RWPE2 (cell line): ENCODE measurements at regions not wholly inside any gene's neighbourhood (a gene's known extent, or its start where the extent isn't known, plus 50 kb on each side); places are given as distances from the start of the nearest gene placed in this dataset.

Source experiments
- ATAC-seq: fragments of 200-7000 bp; cut with Tn5 transposase; 3 replicates; pipeline ENCODE4 v1.9.1; 2021; ENCODE audit warnings: low read depth
- DNase-seq: peaks from one replicate; pipeline ENCODE4 v3.0.0-alpha.2; 2020; ENCODE audit warnings: low spot score
- H3K27ac ChIP-seq: fragments of 450-650 bp; 2 replicates; pipeline ENCODE4 v1.5.1; 2017; ENCODE audit warnings: mild to moderate bottlenecking; ENCODE audit not compliant: poor library complexity, severe bottlenecking
- H3K27me3 ChIP-seq: fragments of 250-450 bp; sonication (Bioruptor Pico); 2 replicates; pipeline ENCODE4 v1.5.1; 2021; ENCODE audit warnings: mild to moderate bottlenecking, moderate library complexity; ENCODE audit not compliant: insufficient read depth, poor library complexity, severe bottlenecking
- H3K36me3 ChIP-seq: fragments of 250-450 bp; sonication (Bioruptor Pico); 2 replicates; pipeline ENCODE4 v1.5.1; 2020; ENCODE audit warnings: low read depth, mild to moderate bottlenecking, moderate library complexity
- H3K4me1 ChIP-seq: fragments of 250-450 bp; sonication (Bioruptor Pico); 2 replicates; pipeline ENCODE4 v1.5.1; 2021; ENCODE audit warnings: mild to moderate bottlenecking, moderate library complexity; ENCODE audit not compliant: insufficient read depth, poor library complexity, severe bottlenecking
- H3K4me3 ChIP-seq: fragments of 250-450 bp; sonication (Bioruptor Pico); 2 replicates; pipeline ENCODE4 v1.5.1; 2021; ENCODE audit warnings: mild to moderate bottlenecking, moderate library complexity; ENCODE audit not compliant: severe bottlenecking
- H3K9me3 ChIP-seq: fragments of 250-450 bp; sonication (Bioruptor Pico); 2 replicates; pipeline ENCODE4 v1.5.1; 2021; ENCODE audit warnings: mild to moderate bottlenecking, moderate library complexity; ENCODE audit not compliant: severe bottlenecking
- CTCF ChIP-seq: fragments of 450-650 bp; IDR thresholded peaks from one replicate; pipeline ENCODE4 v1.5.1; 2017; ENCODE audit warnings: mild to moderate bottlenecking, moderate library complexity; ENCODE audit not compliant: poor library complexity, severe bottlenecking

DNA sequence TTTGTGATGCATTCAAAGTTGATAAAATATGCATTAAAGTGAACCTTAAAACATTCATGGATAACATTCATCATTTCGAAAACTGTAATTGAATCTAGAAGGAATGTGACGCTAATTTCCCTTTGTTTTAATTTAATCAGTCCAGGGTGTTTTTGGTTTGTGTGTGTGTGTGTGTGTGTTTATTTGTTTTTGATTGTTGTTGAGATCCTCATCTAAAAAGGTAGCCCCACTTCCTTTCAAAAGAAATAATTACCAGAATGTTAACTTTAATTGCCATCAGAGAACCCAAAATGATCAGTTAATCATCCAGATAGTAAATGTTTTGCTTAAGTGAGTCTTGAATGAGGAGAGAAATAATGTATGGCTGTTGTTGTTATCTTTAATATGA is 74.5 kb upstream of the PTPRZ1 start:
- peak overlapping the region; percentile 95 for H3K27ac ChIP-seq
- no peak for TF ChIP-seq CTCF
- H3K36me3 ChIP-seq = no peaks in the 10 kb centered on the region

DNA sequence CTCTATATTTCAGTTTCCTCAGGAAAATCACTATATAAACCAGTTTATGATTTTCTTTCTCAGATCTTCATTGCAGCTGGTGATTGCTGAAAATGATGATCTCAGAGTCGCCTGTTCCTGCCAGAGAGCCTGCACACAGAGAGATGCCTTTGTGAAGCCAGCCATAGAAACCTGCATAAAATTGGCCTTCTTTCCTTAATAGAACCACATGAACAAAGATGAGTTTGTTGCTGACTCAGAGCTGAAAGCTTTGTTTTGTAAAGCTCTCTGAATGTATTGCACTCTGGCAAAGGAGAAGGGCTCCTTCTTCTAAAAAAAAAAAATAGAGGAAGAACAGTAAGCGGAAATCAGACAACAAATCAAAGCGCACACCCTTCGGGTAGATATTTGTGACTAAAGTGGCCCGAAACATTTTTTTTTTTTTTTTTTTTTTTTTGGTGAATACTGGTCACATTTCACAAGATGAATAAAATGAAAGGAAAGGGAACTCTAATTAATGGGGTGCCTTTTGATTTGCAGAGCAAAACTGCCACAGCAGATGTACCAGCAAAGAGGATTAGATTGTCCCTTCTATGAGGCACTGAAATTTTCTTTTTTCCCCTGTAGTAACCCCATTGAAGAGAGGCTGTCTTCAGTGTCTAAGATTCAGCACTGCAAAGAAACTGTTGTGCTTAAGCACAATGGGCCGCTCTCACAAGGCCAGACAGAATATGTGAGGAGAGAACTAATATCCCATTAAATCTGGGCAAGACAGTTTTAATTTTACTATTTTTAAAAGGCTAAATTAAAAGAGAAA is 75.1 kb upstream of the PTPRZ1 start:
- peak overlapping the region; percentile 95 for H3K27ac ChIP-seq
- H3K4me1 ChIP-seq = peaks cover 42% of the 10 kb centered on the region
- ATAC-seq (peak; percentile 31; the same call in 2 of the 3 replicates), DNase-seq (no peak)
- no peak overlapping the region for H3K4me3 ChIP-seq
- no peak for TF ChIP-seq CTCF
- H3K36me3 ChIP-seq = no peaks in the 10 kb centered on the region
- H3K27me3 ChIP-seq = no peaks in the 10 kb centered on the region
- no peaks in the 10 kb centered on the region for H3K9me3 ChIP-seq

More for the DNA sequence above, 74.5 kb upstream of the PTPRZ1 start:
- H3K4me3 ChIP-seq = no peak overlapping the region
- H3K9me3 ChIP-seq = no peaks in the 10 kb centered on the region
- ATAC-seq (no peak), DNase-seq (no peak)
- peaks cover 42% of the 10 kb centered on the region for H3K4me1 ChIP-seq
- no peaks in the 10 kb centered on the region for H3K27me3 ChIP-seq

DNA sequence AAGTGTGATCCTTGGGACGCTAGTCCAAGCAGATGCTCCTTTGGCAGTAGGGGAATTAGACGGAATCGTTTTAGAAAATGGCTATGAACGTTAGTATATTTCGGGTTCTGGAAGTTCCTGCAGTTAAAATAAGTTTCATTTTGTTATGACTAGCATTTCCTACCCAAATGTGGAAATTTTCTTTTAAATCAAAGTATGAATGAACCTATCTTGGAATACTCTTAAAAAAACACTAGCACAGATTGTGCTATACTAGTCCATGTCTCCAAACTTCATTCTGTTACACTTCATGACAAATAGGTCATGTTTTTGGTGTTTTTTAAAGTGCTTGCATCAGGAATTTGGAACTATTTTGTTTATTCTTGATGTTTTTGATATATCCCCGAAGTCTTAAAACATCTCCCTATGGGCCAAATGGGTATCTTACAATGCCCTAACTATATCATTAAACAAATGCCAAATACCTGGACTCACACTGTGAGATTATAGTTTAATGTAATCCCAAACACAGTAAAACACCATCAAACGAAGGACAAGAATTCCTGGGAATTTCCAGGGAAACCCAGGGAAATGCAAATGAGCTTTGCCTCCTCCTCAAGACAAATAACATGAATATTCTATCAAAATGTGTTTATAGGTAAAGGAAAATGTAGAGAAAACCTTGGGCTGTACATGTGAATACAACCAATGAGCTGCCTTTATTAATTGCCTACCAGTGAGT is 75.9 kb upstream of the PTPRZ1 start:
- H3K27ac ChIP-seq = peak overlapping the region; percentile 95
- no peaks in the 10 kb centered on the region for H3K9me3 ChIP-seq
- TF ChIP-seq CTCF = no peak
- ATAC-seq (no peak), DNase-seq (no peak)
- no peaks in the 10 kb centered on the region for H3K36me3 ChIP-seq
- H3K4me1 ChIP-seq = peaks cover 42% of the 10 kb centered on the region
- no peak overlapping the region for H3K4me3 ChIP-seq
- H3K27me3 ChIP-seq = no peaks in the 10 kb centered on the region

- H3K4me3 ChIP-seq = no peak overlapping the region
- ATAC-seq (no peak), DNase-seq (no peak)
- no peaks in the 10 kb centered on the region for H3K27me3 ChIP-seq
- peak overlapping the region; percentile 95 for H3K27ac ChIP-seq
- H3K9me3 ChIP-seq = no peaks in the 10 kb centered on the region
- no peak for TF ChIP-seq CTCF
- H3K4me1 ChIP-seq = peaks cover 39% of the 10 kb centered on the region
- H3K36me3 ChIP-seq = no peaks in the 10 kb centered on the region
Measured at GRCh38 chr7:121796381-121796780, 76.6 kb upstream of the PTPRZ1 start.
